CD4-positive, CD25-positive, alpha-beta regulatory T cell (primary cell): ENCODE measurements at regions not wholly inside any gene's neighbourhood (a gene's known extent, or its start where the extent isn't known, plus 50 kb on each side); places are given as distances from the start of the nearest gene placed in this dataset.

ENCODE experiments used
- ATAC-seq, 2 donors: fragments of 150-1000 bp; cut with Tn5 transposase; one replicate each; pipeline ENCODE4 v1.10.0; 2021; ENCODE audit warnings: low read depth in 2 of 2, moderate number of reproducible peaks in 2 of 2, moderate library complexity in 1 of 2
- DNase-seq, 3 donors: peaks; one replicate each; pipeline versions ENCODE4 v3.0.0 to v3.0.0-alpha.2; 2012 to 2022; ENCODE audit warnings: mixed read lengths in 1 of 3
- H3K27ac ChIP-seq: one replicate; pipeline ENCODE4 v1.7.0; 2013; ENCODE audit warnings: mild to moderate bottlenecking, low read length; ENCODE audit not compliant: insufficient read depth, poor library complexity, severe bottlenecking
- H3K27me3 ChIP-seq: one replicate; pipeline ENCODE4 v1.7.0; 2013; ENCODE audit warnings: low read length; ENCODE audit not compliant: control insufficient read depth, insufficient read depth
- H3K36me3 ChIP-seq: one replicate; pipeline ENCODE4 v1.7.0; 2013; ENCODE audit warnings: mild to moderate bottlenecking, low read length, moderate library complexity; ENCODE audit not compliant: control insufficient read depth, insufficient read depth
- H3K4me1 ChIP-seq: 2 replicates; pipeline ENCODE4 v1.7.0; 2013; ENCODE audit warnings: mild to moderate bottlenecking, low read length; ENCODE audit not compliant: insufficient read depth, control insufficient read depth, poor library complexity, severe bottlenecking
- H3K4me3 ChIP-seq: one replicate; pipeline ENCODE4 v1.7.0; 2013; ENCODE audit warnings: low read depth, mild to moderate bottlenecking, low read length, moderate library complexity
- H3K9me3 ChIP-seq, 2 experiments: 1 replicate in 1 of 2; 2 replicates in 1 of 2; pipeline ENCODE4 v1.7.0; 2013; ENCODE audit warnings: low read length in 2 of 2, mild to moderate bottlenecking in 1 of 2, moderate library complexity in 1 of 2; ENCODE audit not compliant: control insufficient read depth in 2 of 2
- H3K27ac Mint-ChIP-seq, 3 donors: one replicate each; pipeline ENCODE4 v1.8.0; 2020 to 2022; ENCODE audit warnings: mild to moderate bottlenecking in 3 of 3, mixed read lengths in 3 of 3, moderate library complexity in 2 of 3
- H3K27me3 Mint-ChIP-seq: one replicate; pipeline ENCODE4 v1.8.0; 2022; ENCODE audit warnings: mild to moderate bottlenecking, mixed read lengths
- H3K36me3 Mint-ChIP-seq: one replicate; pipeline ENCODE4 v1.8.0; 2020; ENCODE audit warnings: mixed read lengths
- H3K4me1 Mint-ChIP-seq, 4 donors: one replicate each; pipeline ENCODE4 v1.8.0; 2020 to 2022; ENCODE audit warnings: mixed read lengths in 4 of 4, mild to moderate bottlenecking in 1 of 4
- H3K4me3 Mint-ChIP-seq, 4 donors: one replicate each; pipeline ENCODE4 v1.8.0; 2020 to 2022; ENCODE audit warnings: mild to moderate bottlenecking in 4 of 4, mixed read lengths in 4 of 4, moderate library complexity in 3 of 4
- H3K9me3 Mint-ChIP-seq, 7 donors: one replicate each; pipeline ENCODE4 v1.8.0; 2020 to 2022; ENCODE audit warnings: mixed read lengths in 7 of 7, mild to moderate bottlenecking in 3 of 7, moderate library complexity in 2 of 7

DNA sequence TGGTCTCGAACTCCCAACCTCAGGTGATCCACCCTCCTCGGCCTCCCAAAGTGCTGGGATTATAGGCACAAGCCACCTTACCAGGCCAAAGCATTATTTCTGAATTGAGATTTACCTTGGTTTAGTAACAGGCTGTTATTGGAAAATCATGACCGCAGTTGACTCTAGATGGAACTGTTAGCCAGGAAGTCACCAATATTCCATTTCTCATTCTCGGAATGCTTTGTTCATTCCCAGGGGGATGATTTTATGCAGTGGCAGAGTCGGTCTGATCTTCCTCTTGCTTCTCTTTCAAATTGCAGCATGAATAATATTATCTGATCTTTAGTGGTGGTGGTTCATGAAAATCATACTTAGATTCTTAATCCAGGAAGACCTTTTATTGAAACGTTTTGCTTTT is 195.5 kb upstream of the MBNL1 start:
- Histone ChIP-seq H3K27me3 (no peaks in the 10 kb centered on the region), H3K4me3 (no peak overlapping the region), H3K9me3 (peaks cover 0 to 4% of the 10 kb centered on the region in 2 experiments), H3K36me3 (no peaks in the 10 kb centered on the region), H3K27ac (no peak overlapping the region), H3K4me1 (no peaks in the 10 kb centered on the region)
- H3K4me3 Mint-ChIP-seq, result no peak overlapping the region
- H3K27ac Mint-ChIP-seq, result no peak overlapping the region
- H3K27me3 Mint-ChIP-seq, result peaks cover 4% of the 10 kb centered on the region
- ATAC-seq, result no peak
- H3K9me3 Mint-ChIP-seq, result no peaks in the 10 kb centered on the region
- no peaks in the 10 kb centered on the region for H3K36me3 Mint-ChIP-seq
- DNase-seq, result no peak
- H3K4me1 Mint-ChIP-seq, result peaks cover 0 to 6% (median 4%) of the 10 kb centered on the region in 4 donors

DNA sequence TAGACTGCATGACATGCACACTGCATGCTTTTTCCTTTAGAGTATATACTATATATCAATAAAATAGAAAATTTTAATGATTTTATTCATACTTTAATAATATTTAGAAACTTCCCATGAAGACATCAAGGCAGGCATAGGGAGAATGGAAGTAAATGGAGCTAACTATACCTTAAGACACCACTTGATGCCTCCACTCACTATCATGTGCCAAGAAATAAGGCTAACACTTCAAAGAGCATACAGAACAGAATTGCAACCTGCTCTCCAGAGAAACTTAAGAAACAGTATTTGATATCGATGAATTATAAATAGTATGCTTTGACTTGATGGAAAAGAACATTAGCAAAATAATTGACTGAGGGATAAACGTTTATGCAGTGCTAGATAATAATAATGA is 192.6 kb upstream of the MBNL1 start:
- Mint-ChIP-seq H3K27ac (peak overlapping the region in 1 of 3 donors; percentile 35), H3K4me1 (peaks cover 0 to 6% (median 4%) of the 10 kb centered on the region in 4 donors), H3K9me3 (peaks cover 0 to 5% (median 1%) of the 10 kb centered on the region in 7 donors), H3K27me3 (no peaks in the 10 kb centered on the region), H3K4me3 (no peak overlapping the region), H3K36me3 (peaks cover 5% of the 10 kb centered on the region)
- Histone ChIP-seq H3K9me3 (no peaks in the 10 kb centered on the region), H3K27ac (no peak overlapping the region), H3K27me3 (no peaks in the 10 kb centered on the region), H3K36me3 (no peaks in the 10 kb centered on the region), H3K4me3 (no peak overlapping the region), H3K4me1 (no peaks in the 10 kb centered on the region)
- ATAC-seq (no peak), DNase-seq (peak in 1 of 3 donors; percentile 31)

DNA sequence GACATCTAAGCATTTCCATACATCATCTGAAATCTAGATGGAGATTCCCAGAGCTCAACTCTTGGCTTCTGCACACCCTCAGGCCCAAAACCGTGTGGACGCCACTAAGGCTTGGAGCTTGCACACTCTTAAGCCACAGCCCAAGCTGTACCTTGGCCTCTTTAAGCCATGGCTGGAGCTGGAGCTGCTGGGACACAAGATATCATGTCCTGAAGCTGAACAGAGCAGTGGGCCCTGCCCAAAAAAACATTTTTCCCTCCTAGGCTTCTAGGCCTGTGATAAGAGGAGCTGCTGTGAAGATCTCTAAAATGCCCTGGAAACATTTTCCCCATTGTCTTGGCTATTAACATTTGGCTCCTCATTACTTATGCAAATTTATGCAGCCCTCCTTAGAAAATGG is 188.7 kb upstream of the MBNL1 start:
- H3K27me3 Mint-ChIP-seq, result no peaks in the 10 kb centered on the region
- no peak overlapping the region for H3K27ac Mint-ChIP-seq
- peaks cover 5% of the 10 kb centered on the region for H3K36me3 Mint-ChIP-seq
- no peak for DNase-seq
- Histone ChIP-seq H3K36me3 (no peaks in the 10 kb centered on the region), H3K27ac (no peak overlapping the region), H3K4me3 (no peak overlapping the region), H3K9me3 (no peaks in the 10 kb centered on the region), H3K27me3 (no peaks in the 10 kb centered on the region), H3K4me1 (no peaks in the 10 kb centered on the region)
- H3K4me1 Mint-ChIP-seq, result peaks cover 0 to 3% (median under 1%) of the 10 kb centered on the region in 4 donors
- H3K4me3 Mint-ChIP-seq, result no peak overlapping the region
- ATAC-seq, result no peak
- H3K9me3 Mint-ChIP-seq, result peaks cover 0 to 5% (median 2%) of the 10 kb centered on the region in 7 donors

DNA sequence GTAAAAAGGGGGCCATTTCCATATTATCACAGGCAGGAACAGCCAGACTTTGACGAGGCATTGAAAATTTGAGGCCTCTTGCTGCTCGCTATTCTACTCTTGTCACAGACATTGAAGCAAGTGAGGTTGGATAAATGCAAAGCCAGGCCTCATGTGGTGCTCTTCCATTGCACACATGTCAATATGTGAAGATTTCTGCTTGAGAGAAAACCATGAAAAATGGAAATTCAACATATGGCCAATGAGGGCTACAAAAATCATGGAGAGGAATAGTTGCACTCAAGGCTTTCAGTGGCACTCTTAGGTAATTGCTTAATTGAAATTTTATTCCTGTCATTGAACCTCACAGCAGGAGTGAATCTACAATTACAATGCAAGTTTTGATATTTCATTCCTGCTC is 185.6 kb upstream of the MBNL1 start:
- H3K4me3 Mint-ChIP-seq, result no peak overlapping the region
- Histone ChIP-seq H3K36me3 (no peaks in the 10 kb centered on the region), H3K4me1 (no peaks in the 10 kb centered on the region), H3K9me3 (no peaks in the 10 kb centered on the region), H3K27ac (no peak overlapping the region), H3K27me3 (no peaks in the 10 kb centered on the region), H3K4me3 (no peak overlapping the region)
- H3K36me3 Mint-ChIP-seq, result peaks cover 5% of the 10 kb centered on the region
- ATAC-seq (no peak), DNase-seq (no peak)
- H3K4me1 Mint-ChIP-seq, result peaks cover 0 to under 1% (median 0%) of the 10 kb centered on the region in 4 donors
- no peaks in the 10 kb centered on the region for H3K27me3 Mint-ChIP-seq
- peak overlapping the region in 1 of 3 donors; percentile 43 for H3K27ac Mint-ChIP-seq
- peaks cover 0 to 5% (median 2%) of the 10 kb centered on the region in 7 donors for H3K9me3 Mint-ChIP-seq

DNA sequence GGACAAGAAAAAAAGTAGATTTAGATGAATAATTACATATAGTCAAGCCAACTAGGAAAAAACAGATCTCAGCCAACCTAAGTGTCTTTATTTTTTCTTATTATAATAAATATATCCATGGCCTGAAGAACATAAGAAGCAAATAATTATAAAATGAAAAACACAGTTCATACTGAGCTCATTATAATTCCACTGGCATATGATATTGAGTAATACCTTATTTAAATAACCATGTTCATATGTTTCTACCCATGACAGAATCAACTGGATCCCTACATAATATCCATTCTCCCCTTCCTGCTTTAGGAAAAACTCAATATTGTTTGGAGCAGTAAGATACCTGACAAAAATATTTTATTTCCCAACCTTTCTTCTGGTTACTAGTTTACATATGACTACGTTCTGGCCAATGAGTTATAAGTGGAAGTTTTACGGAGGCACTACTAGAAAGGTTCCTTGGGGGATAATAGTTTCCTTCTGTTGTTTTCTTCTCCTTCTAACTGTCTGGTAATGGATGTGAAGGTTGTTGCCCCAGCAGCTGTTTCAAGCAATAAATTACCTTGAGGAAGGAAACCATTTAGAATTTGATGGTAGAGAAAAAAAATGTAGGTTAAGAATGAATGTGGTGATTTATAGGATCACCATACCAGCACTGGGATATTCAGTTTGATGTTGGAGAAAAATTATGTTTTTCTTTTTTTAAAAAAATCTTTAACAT is 184.1 kb upstream of the MBNL1 start:
- Mint-ChIP-seq H3K4me1 (no peaks in the 10 kb centered on the region), H3K27me3 (peaks cover 2% of the 10 kb centered on the region), H3K9me3 (peaks cover 0 to 5% (median 1%) of the 10 kb centered on the region in 7 donors), H3K27ac (no peak overlapping the region), H3K36me3 (peaks cover under 1% of the 10 kb centered on the region), H3K4me3 (no peak overlapping the region)
- no peaks in the 10 kb centered on the region for H3K36me3 ChIP-seq
- H3K4me1 ChIP-seq, result no peaks in the 10 kb centered on the region
- ATAC-seq (no peak), DNase-seq (no peak)
- no peak overlapping the region for H3K4me3 ChIP-seq
- no peaks in the 10 kb centered on the region for H3K27me3 ChIP-seq
- no peak overlapping the region for H3K27ac ChIP-seq
- no peaks in the 10 kb centered on the region for H3K9me3 ChIP-seq

DNA sequence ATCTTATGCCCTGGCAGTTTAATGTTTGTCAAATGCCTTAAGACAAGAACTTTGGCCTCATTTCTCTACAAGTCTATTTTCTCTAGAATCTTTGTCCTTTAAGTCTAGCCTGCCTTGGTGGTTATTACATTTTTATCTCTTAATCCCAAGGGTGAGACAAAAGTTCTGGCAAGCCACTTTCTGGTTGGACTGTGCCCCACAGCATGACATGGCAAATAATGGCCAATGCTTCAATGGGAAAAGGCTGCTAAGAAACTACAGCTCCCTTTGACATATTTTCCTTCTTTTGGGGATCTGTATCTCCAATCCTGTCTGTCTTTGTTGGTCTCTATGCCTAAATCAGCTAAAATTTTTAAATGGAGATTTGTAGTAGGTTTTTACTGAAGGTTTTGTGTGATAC is 181.6 kb upstream of the MBNL1 start:
- Histone ChIP-seq H3K36me3 (no peaks in the 10 kb centered on the region), H3K4me3 (no peak overlapping the region), H3K27ac (no peak overlapping the region), H3K4me1 (no peaks in the 10 kb centered on the region), H3K27me3 (no peaks in the 10 kb centered on the region), H3K9me3 (no peaks in the 10 kb centered on the region)
- Mint-ChIP-seq H3K4me1 (no peaks in the 10 kb centered on the region), H3K4me3 (no peak overlapping the region), H3K36me3 (no peaks in the 10 kb centered on the region), H3K27me3 (peaks cover 9% of the 10 kb centered on the region), H3K27ac (no peak overlapping the region), H3K9me3 (peaks cover 0 to 2% (median 0%) of the 10 kb centered on the region in 7 donors)
- DNase-seq (no peak), ATAC-seq (no peak)

DNA sequence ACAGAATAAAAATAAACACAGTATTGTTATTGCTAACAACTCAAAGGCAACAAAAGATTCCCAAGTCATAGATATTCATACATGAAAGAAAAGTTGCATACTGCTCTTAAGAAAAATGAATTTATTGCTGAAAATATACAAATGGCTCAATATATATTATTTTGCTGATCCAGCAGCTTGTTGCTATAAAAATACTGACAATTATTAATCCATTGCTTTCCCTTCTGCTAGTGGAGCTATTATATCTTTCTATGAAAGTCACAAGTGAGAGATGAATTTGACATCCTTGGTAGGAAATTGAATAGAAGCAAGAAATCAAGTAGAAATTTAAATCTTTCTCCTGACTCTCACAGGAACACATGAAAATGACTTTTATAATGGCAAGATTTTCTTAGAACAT is 179.2 kb upstream of the MBNL1 start:
- Mint-ChIP-seq H3K4me3 (no peak overlapping the region), H3K36me3 (no peaks in the 10 kb centered on the region), H3K9me3 (peaks cover 0 to 2% (median 0%) of the 10 kb centered on the region in 7 donors), H3K4me1 (no peaks in the 10 kb centered on the region), H3K27ac (no peak overlapping the region), H3K27me3 (peaks cover 9% of the 10 kb centered on the region)
- Histone ChIP-seq H3K4me3 (no peak overlapping the region), H3K9me3 (no peaks in the 10 kb centered on the region), H3K27ac (no peak overlapping the region), H3K27me3 (no peaks in the 10 kb centered on the region), H3K36me3 (no peaks in the 10 kb centered on the region), H3K4me1 (no peaks in the 10 kb centered on the region)
- DNase-seq (no peak), ATAC-seq (no peak)

DNA sequence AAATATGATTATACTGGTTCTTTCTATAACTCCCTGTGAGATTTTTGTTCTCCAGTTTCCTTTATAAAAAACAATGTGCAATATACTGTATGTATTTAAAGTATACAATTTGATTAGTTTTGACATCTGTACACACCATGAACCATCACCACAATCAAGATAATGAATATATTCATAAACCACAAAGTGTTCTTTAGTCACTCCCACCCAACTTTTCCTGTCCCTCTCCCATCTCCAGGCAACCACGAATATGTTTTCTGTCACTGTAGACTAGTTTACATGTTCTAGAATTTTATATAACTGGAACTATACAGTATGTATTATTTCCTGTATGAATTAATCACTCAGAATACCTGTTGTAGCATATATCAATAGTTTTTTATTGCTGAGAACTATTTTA is 177.0 kb upstream of the MBNL1 start:
- H3K9me3 Mint-ChIP-seq, result peaks cover 0 to 5% (median 0%) of the 10 kb centered on the region in 7 donors
- H3K27ac Mint-ChIP-seq, result no peak overlapping the region
- no peaks in the 10 kb centered on the region for H3K36me3 Mint-ChIP-seq
- no peaks in the 10 kb centered on the region for H3K4me1 Mint-ChIP-seq
- Histone ChIP-seq H3K27ac (no peak overlapping the region), H3K36me3 (no peaks in the 10 kb centered on the region), H3K4me3 (no peak overlapping the region), H3K27me3 (no peaks in the 10 kb centered on the region), H3K4me1 (no peaks in the 10 kb centered on the region), H3K9me3 (no peaks in the 10 kb centered on the region)
- H3K27me3 Mint-ChIP-seq, result peaks cover 9% of the 10 kb centered on the region
- no peak overlapping the region for H3K4me3 Mint-ChIP-seq
- ATAC-seq, result no peak
- no peak for DNase-seq
